RPMI7951 (cell line): ENCODE measurements at regions not wholly inside any gene's neighbourhood (a gene's known extent, or its start where the extent isn't known, plus 50 kb on each side); places are given as distances from the start of the nearest gene placed in this dataset.
A peak's percentile ranks its signal among the peaks of the same experiment; 100 is the strongest.
"Not testable (repeated sequence)": the region's sequence is repeated elsewhere in the genome, so short reads cannot be mapped to it uniquely, and the experiment has no call there.

Source experiments
- DNase-seq: peaks from one replicate; pipeline ENCODE4 v3.0.0-alpha.2; 2012; ENCODE audit warnings: low read depth

DNA sequence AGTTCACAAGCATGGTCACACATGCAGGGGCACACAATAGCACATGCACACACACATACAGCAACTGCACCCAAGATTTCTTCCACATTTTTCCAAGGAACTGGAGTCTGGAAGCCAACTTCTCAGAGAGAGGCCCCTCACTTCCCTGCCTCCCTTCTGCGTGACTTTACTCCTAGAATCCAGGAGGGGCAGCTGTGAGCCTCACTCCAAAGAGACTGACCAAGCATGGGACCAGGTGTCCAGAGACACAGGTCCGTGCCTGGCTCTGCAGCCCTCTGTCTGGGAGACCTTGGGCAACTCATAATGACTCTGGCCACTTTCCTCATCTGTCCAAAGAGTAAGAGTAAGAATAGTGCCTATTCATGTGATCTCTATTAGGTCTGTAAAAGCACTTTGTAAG lies 104.7 kb upstream of the TMEM132E start:
- no peak for DNase-seq

- DNase-seq = no peak
These were observed 107.0 kb upstream of the TMEM132E start for GRCh38 chr17:34472363-34472762.

- DNase-seq = not testable (repeated sequence)
These were observed 108.1 kb upstream of the TMEM132E start for GRCh38 chr17:34471278-34471677.

DNA sequence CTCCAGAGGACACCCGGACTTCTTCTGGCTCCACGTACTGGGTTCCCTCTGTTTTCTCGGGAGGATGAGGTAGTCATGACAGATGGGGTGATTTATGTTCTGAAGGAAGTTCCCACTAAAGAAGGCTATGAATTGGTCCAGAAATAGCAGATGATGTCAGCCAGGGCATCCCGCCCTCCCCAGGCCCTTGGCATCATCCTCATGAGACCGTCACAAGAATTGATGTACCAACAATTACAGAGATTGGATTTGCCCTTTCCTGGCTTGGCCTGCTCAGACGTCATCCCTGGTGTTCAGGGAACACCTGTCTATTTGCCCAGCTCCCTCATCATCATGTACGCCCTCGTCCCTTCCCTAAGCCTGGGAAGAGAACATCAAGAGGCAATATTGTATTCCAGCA lies 102.8 kb upstream of the CCL1 start:
- DNase-seq = no peak

- DNase-seq = no peak
These were observed 101.8 kb upstream of the CCL1 start for GRCh38 chr17:34464812-34465211.

DNA sequence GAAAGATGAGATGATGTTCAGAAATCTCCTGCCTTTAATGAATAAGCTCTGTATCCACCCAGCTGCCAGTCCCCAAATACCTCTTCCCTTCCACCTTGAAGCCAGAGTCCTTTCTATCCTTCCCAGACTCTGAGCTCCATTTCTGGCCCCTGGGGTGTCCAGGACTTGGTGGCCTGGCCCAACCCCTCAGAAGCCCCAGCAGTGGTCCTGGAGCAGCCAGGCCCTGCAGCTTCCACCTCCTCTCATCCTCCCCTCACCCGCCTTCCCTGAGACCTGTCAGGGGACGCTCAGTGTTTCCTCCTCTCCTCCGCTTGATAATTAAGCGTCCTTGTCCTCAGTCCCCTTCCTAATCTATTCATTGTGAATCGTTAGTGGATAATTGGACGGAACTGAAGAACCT lies 95.2 kb upstream of the CCL1 start:
- no peak for DNase-seq

GRCh38 chr17:34456121-34456520 lies 93.1 kb upstream of the CCL1 start:
- no peak for DNase-seq

DNA sequence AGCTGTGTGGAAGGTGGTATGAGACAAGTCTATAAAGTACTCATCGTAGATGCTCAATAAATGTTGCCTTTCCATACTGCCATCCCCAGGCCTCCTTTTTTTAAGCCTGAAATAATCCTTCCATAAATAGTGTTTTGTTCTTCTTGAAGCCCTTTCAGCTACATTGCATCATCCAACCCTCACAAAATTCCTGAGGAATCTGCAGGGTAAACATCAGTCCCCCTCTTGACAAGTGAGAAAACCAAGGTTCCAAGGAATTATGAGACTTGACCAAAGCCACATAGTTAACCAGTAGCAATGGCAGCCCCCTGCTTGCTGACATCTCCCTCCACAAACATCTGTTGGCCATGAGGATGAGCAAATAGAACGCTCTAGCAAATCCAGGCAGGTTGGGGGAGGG lies 89.7 kb upstream of the CCL1 start:
- no peak for DNase-seq

- DNase-seq = no peak
These were observed 88.3 kb upstream of the CCL1 start for GRCh38 chr17:34451313-34451712.

GRCh38 chr17:34447406-34447805 lies 84.4 kb upstream of the CCL1 start:
- no peak for DNase-seq

DNA sequence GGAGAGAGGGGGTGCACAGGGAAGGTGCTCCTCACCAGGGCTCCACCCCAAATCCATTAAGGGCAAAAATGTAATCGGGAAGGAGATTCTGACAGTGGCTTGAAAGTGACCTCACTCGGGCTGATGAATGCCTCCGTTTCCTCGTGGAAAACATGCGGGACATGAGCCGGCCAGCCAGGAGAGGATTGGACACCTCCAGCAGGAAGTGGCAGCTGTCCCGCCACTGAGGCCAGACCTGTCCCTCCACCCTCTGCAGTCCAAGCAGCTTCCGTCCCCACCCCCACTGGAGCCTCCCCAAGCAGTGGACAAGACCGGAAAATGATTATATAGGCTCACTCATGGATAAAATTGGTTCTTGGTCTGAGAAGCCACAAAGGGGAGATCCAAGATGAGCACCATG lies 82.1 kb upstream of the CCL1 start:
- no peak for DNase-seq

- peak; percentile 2 for DNase-seq
These were observed 80.8 kb upstream of the CCL1 start for GRCh38 chr17:34443619-34444469.

- DNase-seq = no peak
These were observed 79.5 kb upstream of the CCL1 start for GRCh38 chr17:34442387-34443111.

DNA sequence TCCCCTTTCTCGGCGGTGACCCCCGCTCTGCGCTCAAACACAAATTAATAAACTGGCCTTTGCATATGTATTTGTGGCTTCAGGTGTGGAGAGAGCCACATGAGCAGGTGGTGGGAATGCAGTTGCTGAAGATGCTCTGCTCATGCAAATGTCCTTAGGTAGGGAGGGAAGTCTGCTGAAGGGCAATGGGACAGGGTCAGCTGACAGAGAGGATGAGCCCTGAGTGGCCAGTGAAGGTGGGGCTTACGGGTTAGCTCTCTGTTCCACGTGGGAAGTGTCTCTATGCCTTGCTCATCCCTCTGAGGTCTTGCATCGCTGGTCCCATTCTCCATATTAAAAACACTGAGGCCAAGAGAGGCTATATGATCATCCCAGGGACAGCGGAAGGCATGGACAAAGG lies 74.2 kb upstream of the CCL1 start:
- no peak for DNase-seq

DNA sequence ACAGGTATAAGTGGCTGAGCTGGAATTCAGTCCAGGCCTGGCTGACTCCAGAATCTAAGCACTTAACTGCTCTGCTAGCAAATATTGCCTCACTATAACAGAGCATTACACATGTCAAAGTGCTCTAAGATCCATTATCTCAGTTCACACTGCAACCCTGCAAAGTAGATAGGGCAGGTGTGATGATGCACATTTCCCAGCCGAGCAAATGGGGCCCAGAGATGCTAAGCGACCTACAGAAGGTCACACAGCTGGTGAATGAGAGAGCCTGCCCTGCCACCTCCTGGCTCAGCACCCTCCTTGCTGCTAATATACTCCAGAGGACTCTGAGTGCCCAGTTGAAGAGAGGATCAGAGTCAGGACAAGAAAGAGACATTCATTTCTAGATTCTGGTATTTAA lies 73.6 kb upstream of the CCL1 start:
- no peak for DNase-seq

DNA sequence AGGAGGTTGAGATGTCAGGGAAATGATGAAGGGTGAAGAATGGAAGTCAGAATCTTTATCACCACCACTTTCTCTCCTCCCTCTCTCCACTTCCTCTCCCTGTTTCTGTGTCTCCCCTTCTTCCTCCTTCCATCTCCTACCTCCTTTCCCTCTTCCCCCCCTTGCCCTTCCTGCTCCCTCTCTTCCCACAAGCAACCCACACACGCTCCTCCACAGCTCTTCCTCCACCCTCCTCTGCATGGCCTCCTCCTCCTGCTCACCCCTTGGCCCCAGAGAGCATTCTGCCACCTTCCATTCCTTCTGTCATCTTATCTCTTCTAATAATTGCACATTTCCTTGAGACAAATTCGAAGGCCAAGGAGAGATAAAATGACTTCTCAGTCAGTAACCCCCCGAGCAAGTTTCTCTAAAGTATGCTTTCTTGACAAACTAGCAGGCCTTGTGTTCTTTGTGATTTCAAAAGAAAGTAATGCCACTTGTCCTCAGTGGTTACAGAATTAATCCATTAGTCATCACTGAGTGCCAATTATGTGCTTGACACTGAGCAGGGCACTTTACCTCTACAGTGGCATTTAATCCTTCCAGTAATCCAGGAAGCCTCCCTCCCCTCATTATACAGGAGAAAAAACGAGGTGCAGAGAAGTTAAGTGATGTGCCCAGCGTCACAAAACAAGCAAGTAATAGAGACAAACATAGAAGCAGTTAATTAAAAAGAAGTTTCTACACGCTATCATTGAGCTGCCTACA lies 72.3 kb upstream of the CCL1 start:
- DNase-seq = no peak

DNA sequence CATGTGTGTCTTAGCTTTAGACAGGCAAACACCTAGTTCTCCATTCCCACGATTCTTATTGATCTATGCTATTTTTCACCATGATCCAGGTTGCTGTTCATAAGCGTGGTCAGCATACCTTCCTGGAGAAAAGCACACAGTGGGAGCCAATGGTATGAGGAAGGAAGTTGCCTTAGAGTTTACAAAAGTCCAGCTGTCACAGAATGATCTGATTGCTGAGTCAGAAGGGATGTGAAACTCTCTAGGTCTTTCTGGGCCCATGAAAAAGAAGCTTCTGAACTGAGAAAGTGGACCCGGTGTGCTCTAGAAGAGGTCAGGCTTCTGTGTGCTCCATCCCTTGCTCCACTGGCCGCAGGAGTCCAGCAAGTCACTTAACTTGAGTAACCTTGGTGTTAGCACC lies 71.0 kb upstream of the CCL1 start:
- DNase-seq = no peak

DNA sequence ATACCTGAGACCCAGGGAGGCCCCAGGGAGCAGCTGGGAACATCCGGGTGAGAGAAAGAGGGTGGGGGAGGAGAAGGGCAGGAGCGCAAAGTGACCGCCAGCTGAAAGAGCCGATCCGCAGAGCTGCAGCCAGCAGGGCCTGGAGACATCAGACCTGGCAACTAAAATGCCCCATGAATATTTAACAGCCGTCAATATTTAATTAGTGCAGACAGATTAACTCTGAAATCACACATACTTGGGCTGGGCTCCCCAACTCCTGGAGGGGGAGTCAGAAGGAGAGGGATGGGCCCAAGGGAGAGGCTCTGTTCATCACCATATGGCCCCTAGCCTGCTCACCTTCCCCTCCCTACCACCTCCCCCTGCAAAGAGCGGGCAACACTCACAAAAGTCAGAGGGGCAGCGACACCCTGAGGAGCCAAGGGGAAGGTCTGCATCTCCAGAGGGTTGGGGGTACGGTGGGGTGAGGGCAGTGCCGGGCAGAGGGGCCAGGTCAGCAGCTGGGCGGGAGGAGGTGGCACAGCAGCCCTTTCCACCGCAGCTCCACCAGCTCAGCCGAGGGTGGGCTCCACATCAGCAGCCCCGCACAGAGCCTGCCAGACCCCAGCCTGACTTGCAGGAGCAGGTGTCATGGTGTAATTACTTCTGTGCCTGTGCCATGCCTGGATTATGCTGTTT lies 61.9 kb upstream of the CCL1 start:
- DNase-seq = no peak

GRCh38 chr17:34423978-34424813 lies 61.2 kb upstream of the CCL1 start:
- DNase-seq = no peak

- not testable (repeated sequence) for DNase-seq
These were observed 60.3 kb upstream of the CCL1 start for GRCh38 chr17:34423315-34423714.

DNA sequence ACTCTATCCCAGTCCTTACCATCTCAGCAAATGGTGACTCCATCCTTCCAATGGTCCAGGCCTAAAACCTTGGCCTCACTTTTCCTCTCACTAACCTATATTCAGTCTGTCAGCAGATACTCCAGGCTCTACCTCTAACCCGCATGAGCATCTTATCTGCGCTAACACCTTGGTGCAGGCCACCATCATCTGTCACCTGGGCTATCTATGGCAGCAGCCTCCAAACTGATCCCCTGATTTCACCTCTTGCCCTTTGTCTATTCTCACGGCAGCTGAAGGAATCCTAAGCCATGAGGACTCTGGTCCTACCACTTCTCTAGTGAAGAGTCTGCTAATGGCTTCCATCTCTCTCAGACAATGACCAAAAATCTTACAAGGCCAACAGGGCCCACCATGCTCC lies 57.9 kb upstream of the CCL1 start:
- no peak for DNase-seq
